Inferior parietal cortex (tissue), 1 donor: ENCODE measurements at regions not wholly inside any gene's neighbourhood (a gene's known extent, or its start where the extent isn't known, plus 50 kb on each side); places are given as distances from the start of the nearest gene placed in this dataset.
A peak's percentile ranks its signal among the peaks of the same experiment; 100 is the strongest.

Source experiments
- DNase-seq: peaks from one replicate; pipeline ENCODE4 v3.0.0-alpha.2; 2016; ENCODE audit errors: extremely low spot score

GRCh38 chr10:44779511-44779910 lies 131.6 kb upstream of the TMEM72 start:
- peak; percentile 4 for DNase-seq

DNA sequence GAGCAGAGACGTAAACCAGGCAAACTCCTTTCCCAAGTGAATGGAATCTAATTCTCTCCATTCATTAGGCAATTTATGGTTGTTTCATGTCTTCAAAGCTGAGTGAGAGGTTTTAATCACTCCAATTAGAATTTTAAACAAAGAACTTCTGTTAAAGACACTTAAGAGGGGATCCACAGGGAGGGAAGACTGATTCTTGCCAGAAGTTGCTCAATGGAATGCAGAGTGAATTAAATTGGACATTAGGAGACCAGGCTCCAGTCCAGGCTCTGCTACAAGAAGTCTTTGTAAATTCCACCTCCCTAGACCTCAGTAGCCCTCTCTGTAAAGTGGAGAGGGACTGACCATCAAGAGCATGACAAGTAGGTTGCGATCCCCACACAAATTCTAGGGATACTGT lies 130.7 kb upstream of the TMEM72 start:
- DNase-seq, result peak; percentile 7

DNA sequence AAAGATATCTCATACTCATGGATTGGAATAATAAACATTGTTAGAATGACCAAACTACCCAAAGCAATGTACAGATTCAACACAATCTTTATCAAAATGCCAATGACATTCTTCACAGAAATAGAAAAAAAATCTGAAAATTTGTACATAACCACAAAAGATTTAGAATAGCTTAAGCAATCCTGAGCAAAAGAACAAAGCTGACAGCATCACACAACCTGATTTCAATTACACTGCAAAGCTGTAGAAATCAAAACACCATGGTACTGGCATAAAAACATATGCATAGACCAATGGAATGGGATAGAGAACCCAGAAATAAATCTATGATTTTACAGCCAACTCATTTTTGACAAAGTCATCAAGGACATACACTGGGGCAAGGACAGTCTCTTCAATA lies 130.0 kb upstream of the TMEM72 start:
- no peak for DNase-seq

DNA sequence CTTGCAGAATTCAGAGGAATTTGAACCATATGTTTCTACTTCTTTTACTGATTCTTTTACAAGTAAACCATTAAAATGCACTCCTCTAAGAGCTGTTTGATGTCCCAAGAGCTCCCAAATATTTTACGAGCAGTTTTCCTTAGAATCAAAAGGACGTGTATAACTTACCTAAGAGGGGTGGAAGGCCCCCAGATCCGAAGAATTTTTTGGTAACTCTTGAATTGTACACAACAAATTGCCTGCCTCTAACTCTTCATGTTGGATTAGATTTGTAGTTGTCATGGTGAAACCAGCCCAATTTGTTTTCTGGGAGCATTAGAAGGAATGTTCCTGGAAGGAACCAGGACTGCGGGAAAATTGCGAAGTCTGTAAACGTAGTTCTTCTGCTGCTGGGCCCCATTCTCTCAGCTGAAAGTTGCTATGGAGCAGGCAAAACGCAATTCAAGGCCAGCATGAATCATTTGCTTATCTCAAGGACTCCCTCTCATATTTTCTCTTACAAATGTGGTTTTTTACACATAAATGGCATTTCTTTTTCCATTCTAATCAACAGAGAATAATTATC lies 124.8 kb upstream of the TMEM72 start:
- peak; percentile 12 for DNase-seq

DNA sequence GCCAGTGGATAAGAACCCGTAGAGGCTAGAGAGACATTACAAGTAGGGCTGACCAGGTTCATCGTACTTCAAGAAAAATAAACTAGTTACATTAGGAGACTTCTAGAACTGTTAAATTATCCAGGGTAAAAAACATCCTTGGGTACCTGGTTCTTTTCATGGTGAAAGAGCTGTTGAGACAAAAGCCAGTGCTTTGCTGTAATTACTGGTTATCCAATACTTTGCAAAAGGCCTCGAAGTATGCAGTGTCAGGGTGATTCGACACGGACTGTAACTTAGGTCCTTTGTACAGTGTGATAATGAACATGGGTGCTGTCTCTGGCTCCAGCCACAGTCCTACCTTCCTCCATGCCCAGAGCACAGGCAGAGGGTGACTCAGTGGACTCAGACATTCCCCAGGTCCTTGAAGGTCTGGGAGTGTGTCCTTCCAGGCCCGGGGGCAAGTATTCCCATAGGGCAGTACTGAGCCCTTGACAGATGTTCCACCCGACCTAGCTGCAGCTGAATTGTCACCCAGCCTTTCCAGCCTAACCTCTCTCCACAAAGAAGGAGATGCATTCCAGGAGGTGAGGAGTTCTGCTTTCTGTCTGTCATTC lies 123.6 kb upstream of the TMEM72 start:
- DNase-seq, result no peak

- no peak for DNase-seq
Measured at GRCh38 chr10:44788147-44789129, 122.7 kb upstream of the TMEM72 start.

DNA sequence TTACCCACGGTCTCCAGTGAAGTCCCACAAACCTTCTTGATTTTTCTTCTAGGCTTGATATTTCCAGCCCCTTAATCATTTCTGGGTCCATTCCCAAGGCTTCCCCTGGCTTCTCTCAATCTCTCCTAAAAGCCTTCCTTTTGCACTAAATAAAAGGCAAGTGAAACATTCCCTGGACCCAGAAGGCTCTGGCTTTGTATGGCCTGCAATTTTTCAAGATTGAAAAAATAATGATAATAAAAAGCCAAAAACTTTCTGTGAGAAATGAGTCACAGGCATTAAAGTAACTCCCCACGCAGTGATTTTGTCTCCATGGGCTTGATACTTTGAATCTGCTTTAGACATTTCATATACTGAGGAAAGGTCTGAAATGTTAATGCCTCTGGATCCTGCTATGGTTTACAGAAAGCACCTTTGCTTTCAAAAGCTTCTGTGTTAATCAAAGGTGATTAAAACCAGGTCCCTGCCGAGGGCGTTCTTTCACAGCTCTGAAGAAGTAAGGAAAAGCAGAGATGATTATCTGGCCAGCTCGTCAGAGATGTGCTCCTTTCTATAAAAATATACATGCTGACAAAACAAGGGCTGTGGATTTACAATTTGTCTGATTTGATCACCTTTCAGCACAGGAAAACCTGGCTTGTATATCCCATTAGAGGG lies 118.9 kb upstream of the TMEM72 start:
- no peak for DNase-seq

DNA sequence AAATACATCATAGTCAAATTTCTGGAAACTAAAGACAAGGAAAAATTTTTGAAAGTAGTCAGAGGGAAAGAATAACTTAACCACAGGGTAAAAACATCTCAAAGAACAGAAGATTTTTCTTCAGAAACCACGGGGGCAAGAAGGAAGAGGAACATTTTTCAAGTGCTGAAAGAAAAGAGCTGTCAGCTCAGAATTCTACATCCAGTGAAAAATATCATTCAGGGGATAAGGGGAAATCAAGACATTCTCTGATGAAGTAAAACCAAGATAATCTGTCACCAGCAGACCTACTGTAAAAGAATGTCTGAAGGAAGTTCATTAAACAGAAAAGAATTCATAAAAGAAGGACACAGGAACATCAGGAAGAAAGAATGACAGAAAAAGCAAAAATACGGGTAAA lies 111.2 kb upstream of the TMEM72 start:
- no peak for DNase-seq

DNA sequence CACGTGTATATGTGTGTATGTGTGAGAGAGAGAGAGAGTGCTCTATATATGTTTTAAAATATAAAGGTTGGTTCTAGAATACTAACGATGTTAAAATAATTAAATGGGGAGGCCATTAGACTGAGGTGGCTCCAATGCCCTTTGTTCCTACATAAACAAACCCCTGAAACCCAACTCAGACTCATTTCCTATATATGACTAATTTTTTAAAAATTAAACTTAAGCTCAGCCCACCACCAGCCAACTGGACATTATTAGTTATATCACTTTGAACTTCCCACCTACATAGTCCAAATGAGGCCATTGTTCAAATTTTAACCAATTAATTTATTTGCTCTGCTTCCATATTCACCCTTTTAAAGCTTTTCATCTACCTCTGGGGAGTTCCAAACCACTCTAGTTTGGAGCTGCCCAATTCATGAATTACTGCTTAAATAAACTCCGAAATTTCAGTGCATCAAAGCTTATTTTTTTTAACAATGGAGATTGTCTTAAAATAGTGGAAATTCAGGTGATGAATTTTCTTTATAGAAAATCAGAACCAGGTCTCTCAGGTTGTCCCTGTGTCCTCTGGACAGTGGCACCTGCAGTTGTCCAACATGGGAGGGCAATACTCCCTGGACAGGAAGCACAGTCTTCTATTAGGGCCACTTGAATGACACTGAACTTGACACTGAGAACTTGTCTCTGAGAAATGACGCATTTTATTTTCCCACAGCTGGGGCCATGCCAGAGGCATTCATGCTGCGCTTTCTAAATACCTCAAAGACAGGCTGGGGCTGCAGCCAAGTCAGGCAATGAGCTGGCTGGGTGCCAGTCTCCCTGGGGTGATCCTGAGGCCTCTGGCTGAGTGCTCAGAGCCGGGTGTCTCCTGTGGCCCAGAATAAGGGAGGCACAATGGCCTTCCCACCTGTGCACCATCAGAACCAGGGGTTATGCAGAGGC lies 109.5 kb upstream of the TMEM72 start:
- DNase-seq, result peak; percentile 3

DNA sequence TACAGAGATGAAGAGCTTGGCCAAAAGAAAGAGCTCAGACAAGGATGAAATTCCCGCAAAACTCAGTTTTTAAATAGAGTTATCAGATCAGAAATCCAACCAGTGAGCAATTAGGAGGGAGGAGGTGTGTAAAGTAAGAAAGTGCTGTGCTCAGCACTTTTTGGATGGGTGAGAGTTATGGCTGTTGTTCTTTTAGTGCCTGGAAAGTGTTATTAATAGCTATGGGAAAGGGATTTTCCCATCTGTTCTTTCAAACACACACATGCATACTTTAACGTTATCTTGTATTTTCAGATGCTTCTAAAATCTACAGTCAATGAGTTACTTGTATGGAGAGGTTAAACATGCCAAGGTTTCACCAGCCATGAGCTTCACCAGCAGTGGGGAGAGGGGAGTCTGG lies 107.3 kb upstream of the TMEM72 start:
- no peak for DNase-seq

GRCh38 chr10:44804661-44805060 lies 106.5 kb upstream of the TMEM72 start:
- no peak for DNase-seq

DNA sequence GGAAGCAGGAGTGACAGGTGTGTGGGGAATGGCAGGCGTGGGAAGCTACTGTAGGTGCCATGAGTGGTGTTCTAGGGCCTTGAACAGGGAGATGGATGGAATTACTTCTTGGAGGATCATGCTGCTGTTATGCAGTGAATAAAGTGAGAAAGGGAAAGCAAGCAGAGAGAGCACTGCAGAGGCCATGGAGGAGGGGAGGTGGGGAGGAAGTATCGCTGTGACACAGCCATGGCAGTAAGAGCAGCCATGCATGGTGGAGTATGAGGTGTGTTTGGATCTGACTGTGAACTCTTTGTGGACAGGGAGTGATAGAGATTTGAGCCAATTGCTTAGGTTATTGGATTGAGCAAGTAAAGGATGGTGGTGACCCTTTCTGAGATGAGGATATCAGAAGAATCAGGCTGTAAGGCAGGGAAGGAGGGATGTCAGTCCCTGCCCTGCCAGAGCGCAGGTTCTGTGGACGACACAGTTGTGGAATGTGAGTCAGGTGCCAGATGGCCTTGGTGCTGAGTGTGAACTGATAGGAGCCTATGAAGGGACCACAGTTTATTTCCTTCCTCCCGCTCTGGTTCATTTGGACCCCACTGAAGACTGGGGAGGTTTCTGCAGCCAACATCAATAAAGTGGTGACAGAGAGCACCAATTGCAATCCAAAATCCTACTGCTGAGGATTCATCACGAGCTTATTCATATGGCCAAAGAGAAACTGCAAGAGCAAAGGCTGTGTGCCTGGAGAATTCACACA lies 105.5 kb upstream of the TMEM72 start:
- DNase-seq, result no peak

DNA sequence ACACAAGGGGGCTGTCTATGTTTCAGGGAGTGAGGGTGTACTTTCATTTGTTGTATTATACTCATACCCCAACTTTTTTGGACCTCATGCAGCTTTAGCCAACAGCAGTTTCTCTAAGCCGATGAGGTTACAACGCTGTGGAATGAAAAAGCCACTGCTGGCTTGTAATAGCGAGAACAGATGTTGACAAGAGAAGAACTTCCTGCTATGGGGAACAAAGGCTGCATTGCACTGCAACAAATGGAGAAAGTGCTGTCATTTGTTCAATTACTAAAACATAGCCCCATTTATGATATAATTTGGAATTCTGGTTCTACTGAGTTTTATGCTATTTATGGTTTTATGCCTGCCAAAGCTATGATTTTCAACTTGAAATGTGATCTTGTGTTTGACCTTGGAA lies 104.2 kb upstream of the TMEM72 start:
- DNase-seq, result no peak

- DNase-seq, result no peak
Measured at GRCh38 chr10:44807451-44807850, 103.7 kb upstream of the TMEM72 start.

GRCh38 chr10:44809647-44810046 lies 101.5 kb upstream of the TMEM72 start:
- DNase-seq, result no peak

DNA sequence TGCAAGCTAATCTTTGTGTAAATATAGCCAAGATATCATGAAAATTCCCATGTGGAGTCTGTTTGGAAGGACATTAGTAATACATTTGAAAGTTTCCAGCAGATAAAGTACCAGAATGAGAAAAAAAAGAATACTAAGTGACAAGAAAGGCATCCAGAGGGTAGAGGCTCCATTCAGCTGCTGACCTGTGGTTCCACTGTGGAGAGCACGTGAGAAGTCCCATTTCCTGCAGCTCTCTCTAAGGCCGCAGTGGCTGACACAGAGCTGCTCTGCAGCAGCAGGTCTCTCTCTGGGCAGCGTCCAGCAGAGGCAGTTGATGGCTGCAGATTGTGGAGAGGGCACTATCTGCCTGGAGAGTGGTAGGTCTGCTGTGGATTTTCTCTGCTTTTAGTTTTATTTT lies 100.1 kb upstream of the TMEM72 start:
- no peak for DNase-seq

DNA sequence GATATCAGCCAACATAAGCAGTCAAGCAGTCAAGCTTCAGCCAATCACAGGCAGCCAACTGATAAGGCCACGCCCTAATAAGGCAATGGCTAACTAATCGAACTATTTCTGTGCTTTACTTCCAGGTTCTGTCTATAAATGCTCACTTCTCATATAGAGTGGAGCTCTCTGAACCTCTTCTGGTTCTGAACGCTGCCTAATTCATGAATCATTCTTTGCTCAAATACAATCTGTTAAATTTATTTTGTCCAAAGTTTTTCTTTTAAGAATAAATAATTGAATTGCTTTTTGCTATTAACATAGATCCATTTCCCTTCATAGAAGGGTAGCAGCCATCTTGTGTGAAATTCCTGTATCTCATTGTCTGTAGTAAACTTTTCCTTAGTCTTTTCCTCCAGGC lies 97.9 kb upstream of the TMEM72 start:
- DNase-seq, result no peak

DNA sequence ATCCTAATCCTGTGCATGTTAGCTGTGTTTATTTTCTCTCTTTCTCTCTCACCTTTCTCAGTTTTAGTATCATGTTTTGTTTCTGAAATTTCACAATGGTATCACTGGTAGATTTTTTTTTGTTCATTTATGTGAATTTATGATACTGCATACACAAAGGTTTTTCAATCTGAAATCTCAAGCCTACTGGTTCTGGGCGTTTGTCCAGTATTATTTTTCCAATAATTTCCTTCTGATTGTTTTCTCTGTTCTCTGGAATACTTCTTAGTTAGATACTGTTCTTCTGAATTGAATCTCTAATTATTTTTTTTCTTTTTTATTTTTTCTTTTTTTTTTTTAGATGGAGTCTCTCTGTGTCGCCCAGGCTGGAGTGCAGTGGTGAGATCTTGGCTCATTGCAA lies 96.2 kb upstream of the TMEM72 start:
- DNase-seq, result no peak

DNA sequence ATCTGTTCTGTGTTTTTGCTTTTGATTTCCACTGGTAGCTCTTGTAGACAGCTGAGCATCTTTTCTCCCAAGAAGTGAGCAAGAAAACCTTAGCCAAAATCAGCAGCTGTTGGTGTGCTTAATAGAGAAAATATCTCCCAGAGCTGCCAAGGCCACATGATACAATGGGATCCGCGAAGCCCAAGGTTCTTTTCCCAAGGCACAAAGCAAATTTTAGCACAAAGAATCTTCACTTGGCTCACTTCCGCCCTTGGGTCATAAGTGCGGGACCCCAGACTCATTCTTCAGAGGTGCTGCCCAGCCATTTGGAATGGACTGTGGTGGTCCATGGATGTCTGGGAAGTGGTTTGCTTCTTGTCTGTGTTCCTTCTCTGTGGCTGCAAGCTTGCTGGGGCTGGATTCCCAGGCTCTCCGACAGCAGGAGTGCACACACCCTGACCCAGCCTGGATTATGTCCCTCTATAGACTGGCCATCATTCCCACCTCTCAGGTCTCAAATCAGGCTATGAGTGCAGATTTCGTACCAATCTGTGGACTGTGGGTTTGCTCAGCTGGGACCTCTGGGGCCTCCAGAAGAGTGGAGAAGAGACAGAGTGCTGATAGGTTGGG lies 93.0 kb upstream of the TMEM72 start:
- DNase-seq, result no peak

- no peak for DNase-seq
Measured at GRCh38 chr10:44818701-44819127, 92.4 kb upstream of the TMEM72 start.
